ENCODE measurements at regions not wholly inside any gene's neighbourhood (a gene's known extent, or its start where the extent isn't known, plus 50 kb on each side); places are given as distances from the start of the nearest gene placed in this dataset.
"Not testable (repeated sequence)": the region's sequence is repeated elsewhere in the genome, so short reads cannot be mapped to it uniquely, and the experiment has no call there.

- H3K4me3 ChIP-seq (ENCODE audit: low read depth, low read length); H3K79me2 ChIP-seq (ENCODE audit: control insufficient read depth, insufficient read depth, low read length, unreplicated experiment); H3K4me1 ChIP-seq (ENCODE audit: control insufficient read depth, insufficient read depth, low read length, unreplicated experiment); H3K36me3 ChIP-seq (ENCODE audit: insufficient read depth, low read length); H2AFZ ChIP-seq (ENCODE audit: low read length, unreplicated experiment); H3K27me3 ChIP-seq (ENCODE audit: insufficient read depth, low read length); H3K27ac ChIP-seq (ENCODE audit: low read depth, low read length): not testable (repeated sequence)
Observed at GRCh38 chr1:206256935-206257334, 53.6 kb downstream of the SRGAP2 start.

GRCh38 chr1:206261473-206261872 is 58.1 kb downstream of the SRGAP2 start:
- H3K27ac ChIP-seq (ENCODE audit: low read depth, low read length); H3K27me3 ChIP-seq (ENCODE audit: insufficient read depth, low read length); H3K36me3 ChIP-seq (ENCODE audit: insufficient read depth, low read length); H3K4me1 ChIP-seq (ENCODE audit: control insufficient read depth, insufficient read depth, low read length, unreplicated experiment); H2AFZ ChIP-seq (ENCODE audit: low read length, unreplicated experiment); H3K79me2 ChIP-seq (ENCODE audit: control insufficient read depth, insufficient read depth, low read length, unreplicated experiment); H3K4me3 ChIP-seq (ENCODE audit: low read depth, low read length): not testable (repeated sequence)

GRCh38 chr1:206262424-206262823 is 59.1 kb downstream of the SRGAP2 start:
- not testable (repeated sequence) for H3K27me3 ChIP-seq (ENCODE audit: insufficient read depth, low read length); H3K4me1 ChIP-seq (ENCODE audit: control insufficient read depth, insufficient read depth, low read length, unreplicated experiment); H2AFZ ChIP-seq (ENCODE audit: low read length, unreplicated experiment); H3K36me3 ChIP-seq (ENCODE audit: insufficient read depth, low read length); H3K79me2 ChIP-seq (ENCODE audit: control insufficient read depth, insufficient read depth, low read length, unreplicated experiment); H3K27ac ChIP-seq (ENCODE audit: low read depth, low read length); H3K4me3 ChIP-seq (ENCODE audit: low read depth, low read length)

GRCh38 chr1:206264916-206265315 is 61.6 kb downstream of the SRGAP2 start:
- H3K27me3 ChIP-seq (ENCODE audit: insufficient read depth, low read length); H2AFZ ChIP-seq (ENCODE audit: low read length, unreplicated experiment); H3K36me3 ChIP-seq (ENCODE audit: insufficient read depth, low read length); H3K4me3 ChIP-seq (ENCODE audit: low read depth, low read length); H3K79me2 ChIP-seq (ENCODE audit: control insufficient read depth, insufficient read depth, low read length, unreplicated experiment); H3K4me1 ChIP-seq (ENCODE audit: control insufficient read depth, insufficient read depth, low read length, unreplicated experiment); H3K27ac ChIP-seq (ENCODE audit: low read depth, low read length): not testable (repeated sequence)

- not testable (repeated sequence) for H2AFZ ChIP-seq (ENCODE audit: low read length, unreplicated experiment); H3K36me3 ChIP-seq (ENCODE audit: insufficient read depth, low read length); H3K4me1 ChIP-seq (ENCODE audit: control insufficient read depth, insufficient read depth, low read length, unreplicated experiment); H3K4me3 ChIP-seq (ENCODE audit: low read depth, low read length); H3K27ac ChIP-seq (ENCODE audit: low read depth, low read length); H3K79me2 ChIP-seq (ENCODE audit: control insufficient read depth, insufficient read depth, low read length, unreplicated experiment); H3K27me3 ChIP-seq (ENCODE audit: insufficient read depth, low read length)
Observed at GRCh38 chr1:206271153-206271552, 67.8 kb downstream of the SRGAP2 start.

GRCh38 chr1:206273104-206273503 is 69.8 kb downstream of the SRGAP2 start:
- not testable (repeated sequence) for H3K4me1 ChIP-seq (ENCODE audit: control insufficient read depth, insufficient read depth, low read length, unreplicated experiment); H3K4me3 ChIP-seq (ENCODE audit: low read depth, low read length); H3K27me3 ChIP-seq (ENCODE audit: insufficient read depth, low read length); H3K36me3 ChIP-seq (ENCODE audit: insufficient read depth, low read length); H3K27ac ChIP-seq (ENCODE audit: low read depth, low read length); H2AFZ ChIP-seq (ENCODE audit: low read length, unreplicated experiment); H3K79me2 ChIP-seq (ENCODE audit: control insufficient read depth, insufficient read depth, low read length, unreplicated experiment)

GRCh38 chr1:206276143-206276542 is 72.8 kb downstream of the SRGAP2 start:
- not testable (repeated sequence) for H3K79me2 ChIP-seq (ENCODE audit: control insufficient read depth, insufficient read depth, low read length, unreplicated experiment); H3K4me1 ChIP-seq (ENCODE audit: control insufficient read depth, insufficient read depth, low read length, unreplicated experiment); H3K27me3 ChIP-seq (ENCODE audit: insufficient read depth, low read length); H2AFZ ChIP-seq (ENCODE audit: low read length, unreplicated experiment); H3K36me3 ChIP-seq (ENCODE audit: insufficient read depth, low read length); H3K27ac ChIP-seq (ENCODE audit: low read depth, low read length); H3K4me3 ChIP-seq (ENCODE audit: low read depth, low read length)

- not testable (repeated sequence) for H3K79me2 ChIP-seq (ENCODE audit: control insufficient read depth, insufficient read depth, low read length, unreplicated experiment)
Observed at GRCh38 chr1:206278683-206279082, 75.3 kb downstream of the SRGAP2 start.

GRCh38 chr1:206280683-206281082 is 77.3 kb downstream of the SRGAP2 start:
- not testable (repeated sequence) for H2AFZ ChIP-seq (ENCODE audit: low read length, unreplicated experiment); H3K27ac ChIP-seq (ENCODE audit: low read depth, low read length); H3K4me1 ChIP-seq (ENCODE audit: control insufficient read depth, insufficient read depth, low read length, unreplicated experiment); H3K27me3 ChIP-seq (ENCODE audit: insufficient read depth, low read length); H3K79me2 ChIP-seq (ENCODE audit: control insufficient read depth, insufficient read depth, low read length, unreplicated experiment); H3K36me3 ChIP-seq (ENCODE audit: insufficient read depth, low read length); H3K4me3 ChIP-seq (ENCODE audit: low read depth, low read length)

More at GRCh38 chr1:206278683-206279082, 75.3 kb downstream of the SRGAP2 start:
- not testable (repeated sequence) for H3K4me1 ChIP-seq (ENCODE audit: control insufficient read depth, insufficient read depth, low read length, unreplicated experiment); H3K27me3 ChIP-seq (ENCODE audit: insufficient read depth, low read length); H3K27ac ChIP-seq (ENCODE audit: low read depth, low read length); H2AFZ ChIP-seq (ENCODE audit: low read length, unreplicated experiment); H3K36me3 ChIP-seq (ENCODE audit: insufficient read depth, low read length); H3K4me3 ChIP-seq (ENCODE audit: low read depth, low read length)

GRCh38 chr1:206281912-206282654 is 78.7 kb downstream of the SRGAP2 start:
- not testable (repeated sequence) for H3K79me2 ChIP-seq (ENCODE audit: control insufficient read depth, insufficient read depth, low read length, unreplicated experiment); H3K4me1 ChIP-seq (ENCODE audit: control insufficient read depth, insufficient read depth, low read length, unreplicated experiment); H3K27me3 ChIP-seq (ENCODE audit: insufficient read depth, low read length); H3K36me3 ChIP-seq (ENCODE audit: insufficient read depth, low read length); H3K4me3 ChIP-seq (ENCODE audit: low read depth, low read length); H2AFZ ChIP-seq (ENCODE audit: low read length, unreplicated experiment)
- peak overlapping the region; percentile 45; the same call in 1 of the 2 replicates for H3K27ac ChIP-seq (ENCODE audit: low read depth, low read length)

GRCh38 chr1:206285024-206285960 is 82.0 kb downstream of the SRGAP2 start:
- not testable (repeated sequence) for H3K4me1 ChIP-seq (ENCODE audit: control insufficient read depth, insufficient read depth, low read length, unreplicated experiment); H2AFZ ChIP-seq (ENCODE audit: low read length, unreplicated experiment); H3K79me2 ChIP-seq (ENCODE audit: control insufficient read depth, insufficient read depth, low read length, unreplicated experiment); H3K4me3 ChIP-seq (ENCODE audit: low read depth, low read length); H3K27ac ChIP-seq (ENCODE audit: low read depth, low read length); H3K36me3 ChIP-seq (ENCODE audit: insufficient read depth, low read length); H3K27me3 ChIP-seq (ENCODE audit: insufficient read depth, low read length)
